NCI-H1048 (cell line): ENCODE measurements at regions not wholly inside any gene's neighbourhood (a gene's known extent, or its start where the extent isn't known, plus 50 kb on each side); places are given as distances from the start of the nearest gene placed in this dataset.

ENCODE experiments used
- DNase-seq: peaks from one replicate; lab custom pipeline; 2025; lab: John Stamatoyannopoulos, UW

- DNase-seq, result no peak
These were observed 54.4 kb upstream of the PIK3R1 start for GRCh38 chr5:68161156-68161555.

GRCh38 chr5:68159224-68159951, 56.2 kb upstream of the PIK3R1 start:
- no peak for DNase-seq

GRCh38 chr5:68155940-68156339, 59.6 kb upstream of the PIK3R1 start:
- DNase-seq, result no peak

- no peak for DNase-seq
These were observed 61.3 kb upstream of the PIK3R1 start for GRCh38 chr5:68154119-68154857.

- no peak for DNase-seq
These were observed 63.7 kb upstream of the PIK3R1 start for GRCh38 chr5:68151812-68152211.

GRCh38 chr5:68149189-68149588, 66.4 kb upstream of the PIK3R1 start:
- DNase-seq, result no peak

GRCh38 chr5:68148096-68148495, 67.5 kb upstream of the PIK3R1 start:
- DNase-seq, result no peak

GRCh38 chr5:68147659-68148058, 67.9 kb upstream of the PIK3R1 start:
- no peak for DNase-seq

- DNase-seq, result no peak
These were observed 74.1 kb upstream of the PIK3R1 start for GRCh38 chr5:68141494-68141893.

GRCh38 chr5:68140763-68141162, 74.8 kb upstream of the PIK3R1 start:
- DNase-seq, result no peak

- DNase-seq, result no peak
These were observed 75.7 kb upstream of the PIK3R1 start for GRCh38 chr5:68139611-68140441.

- DNase-seq, result no peak
These were observed 77.9 kb upstream of the PIK3R1 start for GRCh38 chr5:68137511-68138140.

GRCh38 chr5:68134669-68135313, 80.8 kb upstream of the PIK3R1 start:
- DNase-seq, result no peak

- no peak for DNase-seq
These were observed 81.4 kb upstream of the PIK3R1 start for GRCh38 chr5:68134033-68134668.

GRCh38 chr5:68130253-68130652, 85.3 kb upstream of the PIK3R1 start:
- no peak for DNase-seq

GRCh38 chr5:68129364-68129763, 86.2 kb upstream of the PIK3R1 start:
- no peak for DNase-seq

GRCh38 chr5:68126886-68127285, 88.7 kb upstream of the PIK3R1 start:
- no peak for DNase-seq

GRCh38 chr5:68122439-68123328, 92.9 kb upstream of the PIK3R1 start:
- DNase-seq, result no peak

- DNase-seq, result no peak
These were observed 98.6 kb upstream of the PIK3R1 start for GRCh38 chr5:68116868-68117411.

- DNase-seq, result no peak
These were observed 99.1 kb upstream of the PIK3R1 start for GRCh38 chr5:68116408-68116807.
